Inflammatory macrophage treated with lipopolysaccharide for 4 hours (primary cell): ENCODE measurements at regions not wholly inside any gene's neighbourhood (a gene's known extent, or its start where the extent isn't known, plus 50 kb on each side); places are given as distances from the start of the nearest gene placed in this dataset.

ENCODE experiments used
- DNase-seq: peaks from one replicate; pipeline ENCODE4 v3.0.0-alpha.2; 2020

DNA sequence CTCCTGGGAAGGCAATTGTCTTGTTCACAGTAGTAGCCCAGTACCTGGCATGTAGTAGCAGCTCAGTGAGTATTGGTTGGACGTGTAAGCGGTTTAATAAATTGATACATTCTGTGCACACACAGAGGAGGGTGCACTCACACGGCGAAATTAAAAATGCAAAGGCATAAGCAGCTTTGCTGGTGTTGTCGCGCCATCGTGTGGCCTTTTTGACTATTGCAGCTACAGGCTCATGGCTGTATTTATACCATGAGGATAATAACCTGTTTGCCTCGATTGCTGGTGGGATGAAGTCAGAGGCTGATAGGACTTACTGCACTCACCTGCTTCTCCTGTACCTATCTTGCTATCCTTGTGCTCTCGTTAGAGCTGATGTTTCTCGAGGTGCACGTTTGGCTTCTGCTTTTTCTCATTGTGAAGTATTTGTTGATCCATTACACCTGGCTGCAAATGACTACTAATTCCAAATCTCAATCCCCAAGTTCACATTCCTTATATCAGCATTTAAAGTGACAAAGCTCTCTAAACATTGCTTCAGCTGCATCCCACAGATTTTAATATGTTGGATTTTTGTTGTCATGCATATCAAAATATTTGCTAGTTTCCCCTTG is 61.5 kb downstream of the TBXT start:
- peak; percentile 51 for DNase-seq

DNA sequence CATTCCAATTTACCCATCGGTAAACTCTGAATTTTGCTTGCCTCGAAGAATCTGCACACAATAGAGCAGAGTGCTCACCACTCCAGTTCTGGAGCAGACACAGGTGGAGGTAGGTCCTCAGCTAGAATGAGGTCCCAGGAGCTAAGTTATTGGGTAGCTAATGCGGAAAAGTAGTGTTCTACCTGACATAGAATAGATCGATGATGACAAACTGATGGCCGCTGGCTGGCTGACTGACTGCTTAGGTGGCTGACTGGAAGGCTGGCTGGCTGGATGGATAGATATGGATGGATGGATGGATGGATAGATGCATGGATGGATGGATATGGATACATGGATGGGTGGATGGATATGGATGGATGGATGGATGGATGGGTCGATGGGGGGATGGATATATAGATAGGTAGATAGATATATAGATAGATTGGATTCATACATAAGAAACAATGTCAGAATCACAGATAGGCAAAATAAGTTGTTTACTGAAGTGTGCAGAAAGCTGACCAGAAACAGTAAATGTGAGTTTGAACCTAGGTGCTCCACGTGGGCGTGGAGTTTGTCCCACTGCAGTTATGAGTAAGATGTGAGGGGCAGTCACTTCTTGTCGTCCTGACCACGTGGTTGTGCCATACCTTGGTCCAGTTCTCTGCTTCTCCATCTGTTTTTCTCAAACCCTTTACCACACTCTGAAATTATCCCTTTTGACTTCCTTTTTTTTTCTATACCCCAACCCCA is 62.1 kb downstream of the TBXT start:
- DNase-seq: no peak

- DNase-seq: no peak
These were observed 62.8 kb downstream of the TBXT start for GRCh38 chr6:166104872-166105271.

GRCh38 chr6:166104107-166104506 is 63.5 kb downstream of the TBXT start:
- no peak for DNase-seq

DNA sequence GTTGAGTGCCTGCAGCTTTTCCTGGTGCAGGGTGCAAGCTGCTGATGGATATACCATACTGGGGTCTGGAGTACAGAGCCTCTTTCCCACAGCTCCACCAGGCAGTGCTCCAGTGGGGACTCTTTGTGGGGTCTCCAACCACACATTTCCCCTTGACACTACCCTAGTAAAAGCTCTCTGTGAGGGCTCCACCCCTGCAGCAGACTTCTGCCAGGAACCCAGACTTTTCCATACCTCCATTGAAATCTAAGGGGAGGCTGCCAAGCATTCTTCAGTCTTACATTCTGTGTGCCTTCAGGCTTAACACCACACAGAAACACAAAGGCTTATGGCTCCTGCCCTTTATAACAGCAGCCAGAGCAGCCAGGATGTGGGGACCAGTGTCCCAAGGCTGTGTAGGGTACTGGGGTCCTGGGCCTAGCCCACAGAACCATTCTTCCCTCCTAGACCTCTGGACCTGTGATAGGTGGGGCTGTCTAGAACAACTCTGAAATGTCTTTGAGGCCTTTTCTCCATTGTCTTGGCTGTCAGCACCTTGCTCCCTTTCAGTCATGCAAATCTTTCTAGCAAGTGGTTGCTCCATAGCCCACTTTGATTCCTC is 65.7 kb downstream of the TBXT start:
- no peak for DNase-seq

GRCh38 chr6:166097914-166098522 is 69.6 kb downstream of the TBXT start:
- DNase-seq: peak; percentile 50

DNA sequence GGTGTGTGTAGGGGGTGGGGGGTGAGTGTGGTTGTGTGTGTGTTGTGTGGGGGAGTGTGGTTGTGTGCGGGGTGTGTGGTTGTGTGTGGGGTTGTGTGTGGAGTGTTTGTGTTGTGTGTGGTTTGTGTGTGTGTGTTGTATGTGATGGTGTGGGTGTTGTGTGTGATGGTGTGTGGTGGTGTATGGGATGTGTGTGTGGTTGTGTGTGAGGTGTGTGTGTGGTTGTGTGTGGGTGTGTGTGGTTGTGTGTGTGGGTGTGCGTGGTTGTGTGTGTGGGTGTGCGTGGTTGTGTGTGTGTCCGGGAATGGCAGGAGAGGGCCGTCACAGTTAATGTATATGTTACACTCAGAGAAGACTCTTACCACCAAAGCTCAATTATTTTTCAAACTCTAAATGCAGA is 79.8 kb downstream of the TBXT start:
- no peak for DNase-seq

GRCh38 chr6:166087246-166087645 is 80.4 kb downstream of the TBXT start:
- DNase-seq: no peak

DNA sequence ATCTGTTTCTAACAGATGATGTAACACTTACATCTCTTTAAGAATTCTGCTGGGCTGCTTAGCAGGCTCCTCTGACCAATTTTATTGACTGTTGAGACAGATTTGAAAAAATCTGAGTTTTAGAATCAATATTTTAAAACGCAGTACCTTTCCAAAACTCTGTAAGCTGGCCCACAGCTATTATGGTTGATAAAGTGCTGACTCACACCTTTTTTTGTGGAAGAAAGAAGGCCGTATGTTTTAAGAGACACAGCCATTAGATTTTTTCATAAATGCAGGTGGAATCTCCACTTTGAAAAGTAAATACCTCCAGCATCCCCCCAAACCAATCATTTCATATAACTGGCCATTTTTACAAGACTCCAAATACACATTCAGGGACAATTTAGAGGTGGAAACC is 82.2 kb downstream of the TBXT start:
- DNase-seq: no peak

- no peak for DNase-seq
These were observed 82.7 kb downstream of the TBXT start for GRCh38 chr6:166084951-166085350.

- no peak for DNase-seq
These were observed 87.8 kb downstream of the TBXT start for GRCh38 chr6:166079841-166080240.

GRCh38 chr6:166078294-166078693 is 89.4 kb downstream of the TBXT start:
- no peak for DNase-seq

GRCh38 chr6:166076625-166077024 is 91.0 kb downstream of the TBXT start:
- DNase-seq: no peak

GRCh38 chr6:166075925-166076324 is 91.7 kb downstream of the TBXT start:
- no peak for DNase-seq

DNA sequence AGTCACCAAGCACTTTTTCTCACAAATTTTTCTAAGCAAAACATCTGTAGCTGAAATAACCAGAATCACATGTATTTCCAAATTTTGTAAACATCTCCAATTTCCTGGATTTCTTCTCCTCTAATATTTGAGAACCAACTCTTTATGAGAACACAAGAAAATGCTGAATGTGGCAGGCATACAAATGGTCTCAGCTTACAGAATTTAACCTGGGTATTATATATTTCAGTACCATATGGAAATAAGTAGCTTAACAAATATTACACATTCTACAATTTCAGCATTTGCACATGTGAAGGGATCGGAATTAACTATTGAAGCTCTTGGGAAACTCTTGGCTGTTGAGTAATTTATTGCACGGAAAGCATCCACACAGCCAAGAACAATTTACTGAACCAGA is 92.5 kb downstream of the TBXT start:
- no peak for DNase-seq

- DNase-seq: no peak
These were observed 94.6 kb downstream of the TBXT start for GRCh38 chr6:166073082-166073481.

DNA sequence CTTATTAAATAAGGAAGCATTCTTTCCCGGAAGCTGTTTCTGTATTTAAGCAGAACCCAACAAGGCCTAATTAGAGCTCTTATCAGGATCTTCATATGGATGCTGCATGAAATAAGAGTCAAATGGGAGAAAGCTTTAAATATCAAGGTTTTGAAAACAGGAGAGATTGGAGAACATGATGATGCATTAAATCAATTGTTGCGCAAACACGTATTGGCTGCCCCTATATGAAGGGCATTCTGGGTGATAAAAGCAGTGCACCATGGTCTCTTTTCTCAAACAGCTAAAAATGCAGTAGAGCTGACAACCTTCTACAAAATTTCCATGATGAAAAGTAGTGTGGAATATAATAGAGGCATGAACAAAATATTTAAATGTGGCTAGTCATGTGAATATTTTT is 98.9 kb downstream of the TBXT start:
- no peak for DNase-seq

DNA sequence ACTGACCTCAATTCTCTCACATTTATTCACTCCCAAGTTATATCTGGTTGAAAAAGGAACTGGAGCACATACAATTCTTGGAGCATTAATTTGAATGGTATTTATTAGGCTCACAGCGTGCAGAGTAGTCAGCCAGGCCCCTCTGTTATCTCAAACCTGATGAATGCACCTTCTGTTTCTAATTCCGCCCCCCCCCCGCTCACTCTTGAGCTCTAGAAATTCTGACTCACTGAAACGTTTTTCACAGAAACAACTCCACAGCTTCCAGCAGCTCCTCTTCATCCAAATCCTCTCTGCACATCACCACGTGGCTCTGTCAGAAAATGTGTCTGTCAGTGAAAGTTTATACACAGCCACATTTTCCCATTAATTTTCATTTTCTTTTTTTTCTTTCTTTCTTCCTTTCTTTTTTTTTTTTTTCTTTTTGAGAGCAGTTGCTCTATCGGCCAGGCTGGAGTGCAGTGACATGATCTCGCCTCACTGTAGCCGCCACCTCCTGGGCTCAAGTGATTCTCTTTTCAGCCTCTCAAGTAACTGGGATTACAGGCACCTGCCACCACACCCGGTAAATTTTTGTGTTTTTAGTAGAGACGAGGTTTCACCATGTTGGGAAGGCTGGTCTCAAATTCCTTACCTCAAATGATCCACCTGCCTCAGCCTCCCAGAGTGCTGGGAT is 109.4 kb downstream of the TBXT start:
- DNase-seq: no peak

DNA sequence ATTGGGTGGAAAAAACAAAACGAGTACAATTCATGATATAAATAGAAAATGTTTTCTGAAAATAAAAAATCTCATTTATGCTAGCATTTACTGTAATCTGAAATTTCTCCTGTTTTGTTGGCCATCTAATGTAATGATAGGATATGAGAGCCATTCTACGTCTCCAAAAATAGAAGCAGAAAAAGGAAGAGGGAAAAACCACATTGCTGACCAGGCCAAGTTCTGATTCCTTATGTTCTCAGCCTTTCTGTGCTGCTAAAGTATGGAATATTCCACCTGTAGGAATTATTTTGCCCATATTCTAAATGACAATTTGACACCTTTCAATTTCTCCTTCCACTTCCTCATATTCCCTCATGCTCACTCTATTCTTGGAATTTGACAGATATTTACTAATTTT is 110.2 kb downstream of the TBXT start:
- no peak for DNase-seq

DNA sequence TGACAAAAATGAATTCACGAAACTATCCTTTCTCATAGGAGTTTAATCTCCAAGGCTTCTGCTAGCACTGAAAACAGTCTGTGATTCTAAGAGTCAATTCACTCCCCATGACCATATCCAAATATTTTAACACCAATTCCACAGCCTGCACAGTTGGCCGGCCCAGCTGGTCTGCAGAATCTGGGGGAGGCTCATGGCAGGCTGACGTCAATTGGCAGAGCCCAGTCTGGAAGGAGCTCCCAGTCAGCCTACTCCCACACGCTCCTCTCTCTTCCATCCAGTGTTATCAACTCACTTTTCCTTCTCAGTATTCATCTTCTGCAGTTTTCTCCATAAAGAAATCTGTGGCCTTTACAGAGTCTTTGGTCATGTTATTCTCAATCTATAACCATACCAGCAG is 111.0 kb downstream of the TBXT start:
- no peak for DNase-seq

DNA sequence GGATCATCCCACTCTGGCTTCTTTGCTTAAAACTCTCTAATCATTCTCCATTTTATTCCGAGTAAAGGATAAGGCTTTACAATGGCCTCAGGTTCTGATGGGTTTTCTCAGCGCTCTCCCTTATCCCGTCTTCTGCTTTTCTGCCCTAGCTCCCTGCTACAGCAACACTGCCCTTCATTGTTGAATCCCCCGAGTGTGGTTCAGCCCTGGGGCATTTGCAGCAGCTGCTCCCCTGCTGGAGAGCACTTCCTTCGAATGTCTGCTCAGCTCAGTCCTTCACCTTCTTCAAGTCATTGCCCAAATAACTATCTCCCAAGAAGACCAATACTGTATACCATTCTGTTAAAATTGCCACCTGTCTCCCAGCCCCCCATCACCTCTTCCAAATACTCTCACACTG is 111.8 kb downstream of the TBXT start:
- DNase-seq: no peak

DNA sequence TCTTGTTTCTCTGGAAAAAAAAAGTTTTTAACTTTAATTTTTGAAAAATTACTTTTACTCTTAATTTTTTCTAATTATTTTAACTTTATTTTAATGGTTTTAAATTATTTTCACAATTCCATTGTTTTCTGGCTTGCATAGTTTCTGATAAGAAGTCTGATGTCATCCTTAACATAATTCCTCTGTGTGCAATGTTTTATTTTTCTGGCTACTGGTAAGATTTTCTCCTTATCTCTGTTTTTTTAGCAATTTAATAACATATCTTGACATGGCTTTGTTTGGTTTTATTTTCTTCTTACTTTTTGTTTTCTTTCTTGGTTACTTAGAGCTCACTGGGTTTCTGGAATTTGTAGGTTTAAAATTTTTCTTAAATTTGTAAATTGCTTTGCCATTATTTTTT is 114.8 kb downstream of the TBXT start:
- DNase-seq: no peak

- DNase-seq: no peak
These were observed 117.1 kb downstream of the TBXT start for GRCh38 chr6:166050559-166050958.

- DNase-seq: no peak
These were observed 120.7 kb downstream of the TBXT start for GRCh38 chr6:166046982-166047381.
